ENCODE measurements at regions not wholly inside any gene's neighbourhood (a gene's known extent, or its start where the extent isn't known, plus 50 kb on each side); places are given as distances from the start of the nearest gene placed in this dataset.

DNA sequence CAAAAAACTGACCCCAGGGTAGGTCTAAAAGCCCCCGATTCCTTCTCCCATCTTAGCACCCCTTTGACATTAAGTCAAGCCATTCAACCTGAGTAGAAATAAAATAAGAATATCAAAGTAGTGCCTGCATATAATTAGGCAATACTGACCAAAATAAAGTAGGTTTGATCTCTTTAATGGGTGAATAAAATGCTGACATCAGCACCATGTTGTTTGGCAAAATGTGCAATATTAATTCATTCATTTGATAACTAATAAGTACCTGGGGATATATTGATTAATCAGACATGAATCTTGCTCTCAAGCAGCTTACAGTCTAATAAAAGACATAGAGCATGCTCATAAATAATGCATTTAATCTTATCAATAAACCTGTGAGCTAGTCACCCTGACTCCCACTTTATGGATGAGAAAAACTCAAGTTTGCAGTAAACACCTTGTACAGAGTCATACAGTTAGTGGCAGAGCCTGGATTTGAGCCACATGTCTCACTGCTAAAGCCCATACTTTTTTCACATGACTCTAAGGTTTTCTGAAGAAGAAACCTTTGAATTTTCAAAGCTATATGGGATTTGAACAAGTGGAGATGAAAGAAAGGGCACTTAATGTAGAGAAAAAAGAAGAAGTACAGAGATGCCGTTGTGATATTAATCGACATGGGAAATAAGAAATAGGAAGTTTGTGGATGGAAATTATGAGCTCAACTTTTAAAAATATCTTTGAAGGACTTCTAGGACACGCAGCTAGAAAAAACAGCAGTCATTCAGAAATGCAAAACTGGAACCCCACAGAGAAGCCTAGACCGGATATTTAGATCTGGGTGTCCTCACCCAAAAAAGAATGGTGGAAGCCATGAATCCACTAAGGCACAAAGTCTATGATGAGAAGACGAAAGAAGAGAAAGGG, 183.9 kb downstream of the TOMM20 start:
- ATAC-seq, result no peak
- Histone ChIP-seq H3K36me3 (no peaks in the 10 kb centered on the region), H3K27ac (no peak overlapping the region), H3K4me3 (no peak overlapping the region), H3K9me3 (peaks cover 0 to 5% (median 0%) of the 10 kb centered on the region in 3 donors), H3K27me3 (no peaks in the 10 kb centered on the region), H3K4me1 (no peaks in the 10 kb centered on the region)
- TF ChIP-seq POLR2AphosphoS5 (IDR thresholded peaks at IDR 0.05), result no peak
- TF ChIP-seq, protein P1, sequence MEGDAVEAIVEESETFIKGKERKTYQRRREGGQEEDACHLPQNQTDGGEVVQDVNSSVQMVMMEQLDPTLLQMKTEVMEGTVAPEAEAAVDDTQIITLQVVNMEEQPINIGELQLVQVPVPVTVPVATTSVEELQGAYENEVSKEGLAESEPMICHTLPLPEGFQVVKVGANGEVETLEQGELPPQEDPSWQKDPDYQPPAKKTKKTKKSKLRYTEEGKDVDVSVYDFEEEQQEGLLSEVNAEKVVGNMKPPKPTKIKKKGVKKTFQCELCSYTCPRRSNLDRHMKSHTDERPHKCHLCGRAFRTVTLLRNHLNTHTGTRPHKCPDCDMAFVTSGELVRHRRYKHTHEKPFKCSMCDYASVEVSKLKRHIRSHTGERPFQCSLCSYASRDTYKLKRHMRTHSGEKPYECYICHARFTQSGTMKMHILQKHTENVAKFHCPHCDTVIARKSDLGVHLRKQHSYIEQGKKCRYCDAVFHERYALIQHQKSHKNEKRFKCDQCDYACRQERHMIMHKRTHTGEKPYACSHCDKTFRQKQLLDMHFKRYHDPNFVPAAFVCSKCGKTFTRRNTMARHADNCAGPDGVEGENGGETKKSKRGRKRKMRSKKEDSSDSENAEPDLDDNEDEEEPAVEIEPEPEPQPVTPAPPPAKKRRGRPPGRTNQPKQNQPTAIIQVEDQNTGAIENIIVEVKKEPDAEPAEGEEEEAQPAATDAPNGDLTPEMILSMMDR (IDR thresholded peaks at IDR 0.05), result no peak
- no peak for TF ChIP-seq POLR2A (IDR thresholded peaks at IDR 0.05)
- no peak for TF ChIP-seq EP300 (IDR thresholded peaks at IDR 0.05)
- 64 to 77% methylated on average over 4 to 6 of the region's 6 CpGs for WGBS, 2 donors (ENCODE audit: low coverage in 1 of 2)

DNA sequence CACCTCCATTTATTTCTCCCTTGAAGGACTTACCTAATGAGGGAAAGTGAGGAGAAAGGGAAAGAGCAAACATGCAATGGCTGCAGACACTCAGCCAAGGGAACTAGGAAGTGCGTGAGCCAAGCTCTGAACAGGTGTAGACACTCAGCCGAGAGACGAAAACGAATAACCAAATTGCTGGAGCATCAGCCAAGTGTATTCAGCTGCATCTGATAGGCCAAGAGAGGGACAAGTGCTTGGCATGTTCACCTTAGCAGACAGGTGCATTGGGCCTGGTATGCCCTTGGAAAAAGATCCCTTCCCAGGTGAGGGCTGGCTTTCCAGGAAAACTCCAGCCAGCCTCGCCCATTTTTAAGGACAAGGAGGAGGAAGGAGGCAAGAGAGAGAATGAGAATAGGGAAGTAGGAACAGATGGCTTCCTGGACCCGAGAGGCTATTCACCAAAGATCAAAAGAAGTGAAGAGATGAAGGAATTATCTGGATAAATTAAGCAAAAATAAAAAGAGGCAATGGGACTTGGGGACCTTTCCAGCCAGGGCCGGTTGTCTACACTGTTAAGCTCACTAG, 184.7 kb downstream of the TOMM20 start:
- TF ChIP-seq POLR2A (IDR thresholded peaks at IDR 0.05) (no peak), POLR2AphosphoS5 (IDR thresholded peaks at IDR 0.05) (no peak), EP300 (IDR thresholded peaks at IDR 0.05) (no peak)
- TF ChIP-seq, protein P1 (IDR thresholded peaks at IDR 0.05), result no peak
- Histone ChIP-seq H3K9me3 (no peaks in the 10 kb centered on the region), H3K4me1 (no peaks in the 10 kb centered on the region), H3K36me3 (no peaks in the 10 kb centered on the region), H3K27ac (no peak overlapping the region), H3K27me3 (no peaks in the 10 kb centered on the region), H3K4me3 (no peak overlapping the region)
- WGBS, 2 donors (ENCODE audit: low coverage in 1 of 2), result 66 to 70% methylated on average over 7 of the region's 7 CpGs
- ATAC-seq, result no peak

DNA sequence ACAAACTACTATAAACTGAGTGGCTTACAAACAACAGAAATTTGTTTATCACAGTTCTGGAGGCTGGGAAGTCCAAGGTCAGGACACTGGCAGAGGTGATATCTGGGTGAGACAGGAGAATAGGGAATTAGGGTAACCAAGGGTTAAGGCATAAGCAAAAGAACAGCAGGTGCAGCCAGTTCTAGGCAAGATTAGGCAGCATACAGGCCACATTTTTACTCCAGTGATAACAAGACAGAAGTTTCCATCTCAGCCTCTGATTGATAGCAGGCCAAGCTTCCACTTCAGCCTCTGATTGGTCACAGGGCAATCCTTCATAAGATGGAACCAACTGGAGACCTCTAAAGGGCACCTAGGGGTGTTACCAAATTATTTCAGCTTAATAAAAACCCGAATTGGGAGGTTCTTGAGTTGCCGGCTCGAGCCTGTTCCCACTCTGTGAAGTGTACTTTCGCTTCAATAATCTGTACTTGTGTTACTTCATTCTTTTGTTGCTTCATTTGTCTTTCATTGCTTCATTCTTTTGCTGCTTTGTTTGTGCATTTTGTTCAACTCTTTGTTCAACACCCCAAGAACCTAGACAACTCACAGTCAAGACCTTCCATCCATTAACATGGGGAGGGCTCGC, 185.6 kb downstream of the TOMM20 start:
- Histone ChIP-seq H3K4me3 (no peak overlapping the region), H3K4me1 (no peaks in the 10 kb centered on the region)

DNA sequence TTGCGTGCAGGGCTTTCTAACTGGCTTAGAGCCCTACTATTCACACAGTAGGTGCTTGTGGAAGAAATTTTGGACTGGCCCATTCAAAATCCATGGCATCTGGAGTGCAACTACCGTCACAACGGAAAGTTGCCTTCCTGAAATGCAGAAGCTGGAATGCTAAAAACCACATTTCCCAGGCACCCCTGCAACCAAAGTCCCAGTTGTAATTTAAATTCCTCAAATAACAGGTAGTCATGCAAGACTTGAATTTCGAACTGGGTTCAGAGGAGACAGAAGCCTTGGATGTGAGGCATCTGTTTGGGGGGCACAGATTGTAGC, 186.7 kb downstream of the TOMM20 start:
- Histone ChIP-seq H3K4me1 (no peaks in the 10 kb centered on the region), H3K4me3 (no peak overlapping the region), H3K36me3 (no peaks in the 10 kb centered on the region), H3K27me3 (no peaks in the 10 kb centered on the region), H3K9me3 (no peaks in the 10 kb centered on the region), H3K27ac (no peak overlapping the region)
- WGBS, 2 donors (ENCODE audit: low coverage in 1 of 2), result 92 to 95% methylated on average over 2 of the region's 4 CpGs
- TF ChIP-seq, protein P1 (IDR thresholded peaks at IDR 0.05), result no peak
- TF ChIP-seq POLR2A (IDR thresholded peaks at IDR 0.05) (no peak), POLR2AphosphoS5 (IDR thresholded peaks at IDR 0.05) (no peak), EP300 (IDR thresholded peaks at IDR 0.05) (no peak)
- ATAC-seq, result no peak

More for the DNA sequence above, 185.6 kb downstream of the TOMM20 start:
- 94 to 100% methylated on average over 4 of the region's 5 CpGs for WGBS, 2 donors (ENCODE audit: low coverage in 1 of 2)
- no peaks in the 10 kb centered on the region for H3K36me3 ChIP-seq
- H3K27me3 ChIP-seq, result no peaks in the 10 kb centered on the region
- no peaks in the 10 kb centered on the region for H3K9me3 ChIP-seq
- H3K27ac ChIP-seq, result no peak overlapping the region
- TF ChIP-seq, protein P1 (IDR thresholded peaks at IDR 0.05), result no peak
- no peak for TF ChIP-seq POLR2AphosphoS5 (IDR thresholded peaks at IDR 0.05)
- no peak for TF ChIP-seq POLR2A (IDR thresholded peaks at IDR 0.05)
- TF ChIP-seq EP300 (IDR thresholded peaks at IDR 0.05), result no peak
- ATAC-seq, result no peak
